MM.1S (cell line): ENCODE measurements at regions not wholly inside any gene's neighbourhood (a gene's known extent, or its start where the extent isn't known, plus 50 kb on each side); places are given as distances from the start of the nearest gene placed in this dataset.
"Not testable (repeated sequence)": the region's sequence is repeated elsewhere in the genome, so short reads cannot be mapped to it uniquely, and the experiment has no call there.

ENCODE experiments used
- DNase-seq: peaks from one replicate; pipeline ENCODE4 v3.0.0-alpha.2; 2015
- H2AFZ ChIP-seq: fragments of 300-600 bp; sonication (generic); 2 replicates; pipeline ENCODE4 v1.6.0; 2016; ENCODE audit warnings: antibody characterized with exemption, low read length
- H3F3A ChIP-seq: fragments of 300-600 bp; sonication (generic); 2 replicates; pipeline ENCODE4 v1.6.1; 2016; ENCODE audit warnings: mild to moderate bottlenecking, antibody characterized with exemption, low read length, moderate library complexity, mixed read lengths; ENCODE audit not compliant: insufficient read depth
- H3K27ac ChIP-seq: fragments of 300-600 bp; sonication (generic); 2 replicates; pipeline ENCODE4 v1.5.1; 2016; ENCODE audit warnings: mild to moderate bottlenecking, low read length
- H3K27me3 ChIP-seq: fragments of 300-600 bp; sonication (generic); replicated peaks from 2 replicates; pipeline ENCODE4 v1.6.0; 2016; ENCODE audit warnings: low read length; ENCODE audit not compliant: insufficient read depth
- H3K36me3 ChIP-seq: fragments of 300-600 bp; sonication (generic); replicated peaks from 2 replicates; pipeline ENCODE4 v1.6.1; 2016; ENCODE audit warnings: mild to moderate bottlenecking, low read length, mixed read lengths; ENCODE audit not compliant: insufficient read depth
- H3K4me1 ChIP-seq: fragments of 300-600 bp; sonication (generic); 2 replicates; pipeline ENCODE4 v1.6.1; 2016; ENCODE audit warnings: low read length, mixed read lengths
- H3K4me2 ChIP-seq: fragments of 300-600 bp; sonication (generic); 2 replicates; pipeline ENCODE4 v1.6.0; 2016; ENCODE audit warnings: low read depth, low read length
- H3K4me3 ChIP-seq: fragments of 300-600 bp; sonication (generic); 2 replicates; pipeline ENCODE4 v1.5.1; 2016; ENCODE audit warnings: low read length, mixed read lengths
- H3K79me2 ChIP-seq: fragments of 300-600 bp; sonication (generic); 2 replicates; pipeline ENCODE4 v1.6.1; 2016; ENCODE audit warnings: mixed run types, low read length, mixed read lengths
- H3K9ac ChIP-seq: fragments of 300-600 bp; sonication (generic); 2 replicates; pipeline ENCODE4 v1.6.1; 2016; ENCODE audit warnings: low read length, mixed read lengths
- H3K9me2 ChIP-seq: fragments of 300-600 bp; sonication (generic); replicated peaks from 2 replicates; pipeline ENCODE4 v1.6.1; 2016; ENCODE audit warnings: mild to moderate bottlenecking, low read length, mixed read lengths; ENCODE audit not compliant: insufficient read depth
- H3K9me3 ChIP-seq: fragments of 300-600 bp; sonication (generic); replicated peaks from 2 replicates; pipeline ENCODE4 v1.6.1; 2016; ENCODE audit warnings: mild to moderate bottlenecking, low read length, mixed read lengths; ENCODE audit not compliant: insufficient read depth
- H4K20me1 ChIP-seq: fragments of 300-600 bp; sonication (generic); 2 replicates; pipeline ENCODE4 v1.6.1; 2016; ENCODE audit warnings: mild to moderate bottlenecking, low read length, moderate library complexity, mixed read lengths; ENCODE audit not compliant: insufficient read depth
- CTCF ChIP-seq: fragments of 300-600 bp; sonication (generic); IDR thresholded peaks from 2 replicates; pipeline ENCODE4 v1.5.1; 2016; ENCODE audit warnings: antibody characterized with exemption, low read length, mixed read lengths
- EZH2 ChIP-seq: fragments of 300-600 bp; sonication (generic); optimal IDR thresholded peaks from 2 replicates; pipeline ENCODE3; 2017; ENCODE audit warnings: low read depth, mild to moderate bottlenecking, antibody characterized with exemption, low read length, mixed read lengths
- EZH2phosphoT487 ChIP-seq: fragments of 300-600 bp; sonication (generic); IDR thresholded peaks from 2 replicates; pipeline ENCODE4 v1.6.1; 2018; ENCODE audit warnings: antibody characterized with exemption, low read length

- Histone ChIP-seq H3K9me3 (no peaks in the 10 kb centered on the region), H3K27ac (no peak overlapping the region), H3K27me3 (no peaks in the 10 kb centered on the region), H3K36me3 (no peaks in the 10 kb centered on the region), H3K4me3 (no peak overlapping the region), H3F3A (0 out of 2 replicates have a peak, but pooled peaks cover 6% of the 10 kb centered on the region), H4K20me1 (no peaks in the 10 kb centered on the region), H3K4me2 (no peak overlapping the region), H3K9ac (no peak overlapping the region), H2AFZ (no peak overlapping the region), H3K79me2 (no peaks in the 10 kb centered on the region), H3K9me2 (no peaks in the 10 kb centered on the region), H3K4me1 (peaks cover 11% of the 10 kb centered on the region)
- DNase-seq, result no peak
- TF ChIP-seq EZH2 (no peak), CTCF (no peak), EZH2phosphoT487 (no peak)
Measured at GRCh38 chr1:224828691-224829090, 100.8 kb upstream of the DNAH14 start.

GRCh38 chr1:224831501-224831900 lies 98.0 kb upstream of the DNAH14 start:
- Histone ChIP-seq H2AFZ (no peak overlapping the region), H3K27me3 (no peaks in the 10 kb centered on the region), H3K9me2 (no peaks in the 10 kb centered on the region), H3K27ac (no peak overlapping the region), H3K4me2 (0 out of 2 replicates have a peak overlapping the region, but pooled peaks have one; percentile 2), H3K9me3 (no peaks in the 10 kb centered on the region), H3K36me3 (no peaks in the 10 kb centered on the region), H3K9ac (no peak overlapping the region), H3F3A (0 out of 2 replicates have a peak, but pooled peaks cover 6% of the 10 kb centered on the region), H4K20me1 (no peaks in the 10 kb centered on the region), H3K4me3 (no peak overlapping the region), H3K79me2 (no peaks in the 10 kb centered on the region), H3K4me1 (peaks cover 11% of the 10 kb centered on the region)
- TF ChIP-seq EZH2 (no peak), EZH2phosphoT487 (no peak), CTCF (no peak)
- DNase-seq, result no peak

GRCh38 chr1:224839648-224840300 lies 89.7 kb upstream of the DNAH14 start:
- H3K27ac ChIP-seq, H3K9me2 ChIP-seq, H3K4me3 ChIP-seq, H3K4me1 ChIP-seq, H3K9ac ChIP-seq, H3K9me3 ChIP-seq, H3K36me3 ChIP-seq, H3K4me2 ChIP-seq, H4K20me1 ChIP-seq, DNase-seq, H3K79me2 ChIP-seq, H3K27me3 ChIP-seq, H2AFZ ChIP-seq, H3F3A ChIP-seq: not testable (repeated sequence)

GRCh38 chr1:224841803-224842202 lies 87.7 kb upstream of the DNAH14 start:
- not testable (repeated sequence) for H3F3A ChIP-seq, H3K4me2 ChIP-seq, H3K9me2 ChIP-seq, H3K9me3 ChIP-seq, H3K27me3 ChIP-seq, H2AFZ ChIP-seq, H3K27ac ChIP-seq, DNase-seq, H3K79me2 ChIP-seq, H3K4me3 ChIP-seq, H4K20me1 ChIP-seq, H3K9ac ChIP-seq, H3K36me3 ChIP-seq, H3K4me1 ChIP-seq
